Panc1 (cell line): ENCODE measurements at regions not wholly inside any gene's neighbourhood (a gene's known extent, or its start where the extent isn't known, plus 50 kb on each side); places are given as distances from the start of the nearest gene placed in this dataset.

Experiments
- ATAC-seq: fragments of 200-7000 bp; cut with Tn5 transposase; 2 replicates; pipeline ENCODE4 v1.9.1; 2020; ENCODE audit warnings: mild to moderate bottlenecking, moderate library complexity
- BruUV-seq: library from RNA; stranded (reverse); fragments of 400-500 nt; replicated peaks from 2 replicates; lab custom pipeline; 2021; lab: Mats Ljungman, UMichigan
- CTCF ChIA-PET: fragments of 300-600 bp; sonication (Branson Sonifier 250); formaldehyde crosslinking; loops from one replicate; lab custom pipeline; 2022; ENCODE audit warnings: antibody characterized with exemption; lab: Charles Lee
- POLR2A ChIA-PET: fragments of 300-600 bp; sonication (Branson Sonifier 250); formaldehyde crosslinking; loops from one replicate; lab custom pipeline; 2022; ENCODE audit warnings: antibody characterized with exemption; lab: Charles Lee
- DNase-seq: peaks from one replicate; pipeline ENCODE4 v3.0.0-alpha.2; 2010; ENCODE audit warnings: low read depth, low spot score
- H3K27ac ChIP-seq: 2 replicates; pipeline ENCODE4 v1.5.1; 2011; ENCODE audit warnings: mild to moderate bottlenecking, low read length, inconsistent platforms
- H3K27me3 ChIP-seq: fragments of 200-500 bp; sonication (Bioruptor generic); 2 replicates; pipeline ENCODE4 v1.6.0; 2014; ENCODE audit warnings: low read length, inconsistent platforms; ENCODE audit not compliant: control insufficient read depth, insufficient read depth
- H3K36me3 ChIP-seq: fragments of 200-500 bp; sonication (Bioruptor generic); 2 replicates; pipeline ENCODE4 v1.5.1; 2014; ENCODE audit warnings: inconsistent platforms, mild to moderate bottlenecking, low read length, moderate library complexity; ENCODE audit not compliant: control insufficient read depth, insufficient read depth
- H3K4me1 ChIP-seq: 2 replicates; pipeline ENCODE4 v1.5.1; 2011; ENCODE audit warnings: inconsistent platforms, mild to moderate bottlenecking, low read length, moderate library complexity; ENCODE audit not compliant: control insufficient read depth, insufficient read depth
- H3K4me3 ChIP-seq, 2 experiments: 2 replicates each; pipeline ENCODE4 v1.5.1; 2011 to 2012; ENCODE audit warnings: low read depth in 2 of 2, low read length in 2 of 2, mild to moderate bottlenecking in 2 of 2, inconsistent platforms in 1 of 2, moderate library complexity in 1 of 2
- H3K9me3 ChIP-seq: fragments of 200-500 bp; sonication (Bioruptor generic); 2 replicates; pipeline ENCODE4 v1.5.1; 2014; ENCODE audit warnings: low read depth, mild to moderate bottlenecking, inconsistent platforms, low read length, moderate library complexity; ENCODE audit not compliant: control insufficient read depth, insufficient read depth
- CTCF ChIP-seq: fragments of 450-650 bp; IDR thresholded peaks from 2 replicates; pipeline ENCODE4 v1.5.1; 2017; ENCODE audit warnings: mild to moderate bottlenecking
- POLR2AphosphoS5 ChIP-seq: IDR thresholded peaks from 2 replicates; pipeline ENCODE4 v1.6.1; 2012; ENCODE audit warnings: mild to moderate bottlenecking, low read depth, low read length, moderate library complexity
- REST ChIP-seq, 2 experiments: IDR thresholded peaks; 2 replicates each; pipeline ENCODE4 v1.6.1; 2011 to 2012; ENCODE audit warnings: low read depth in 2 of 2, control low read depth in 1 of 2, low read length in 1 of 2, mild to moderate bottlenecking in 1 of 2, moderate library complexity in 1 of 2; ENCODE audit not compliant: insufficient read depth in 1 of 2
- SIN3A ChIP-seq: IDR thresholded peaks from 2 replicates; pipeline ENCODE4 v1.6.1; 2012; ENCODE audit warnings: low read depth, mild to moderate bottlenecking, low read length, moderate library complexity, borderline replicate concordance; ENCODE audit not compliant: insufficient read depth
- TCF7L2 ChIP-seq: IDR thresholded peaks from 2 replicates; pipeline ENCODE4 v1.6.1; 2011; ENCODE audit warnings: mild to moderate bottlenecking, low read depth, low read length, inconsistent platforms
- in situ Hi-C: cut with HindIII; loops from 2 replicates; pipeline ENCODE4 v1.10.0; 2016; ENCODE audit warnings: low sequenced_read_pairs, low pct_unique_long_range_greater_than_20kb
- intact Hi-C: fragments of 100-400 bp; cut with micrococcal nuclease; formaldehyde crosslinking; loops from one replicate; pipeline ENCODE4 v1.10.0; 2022; ENCODE audit not compliant: unreplicated experiment

- H3K9me3 ChIP-seq = no peaks in the 10 kb centered on the region
- in situ Hi-C loops (no loop called here), intact Hi-C loops (no loop called here)
- no peaks in the 10 kb centered on the region for H3K4me1 ChIP-seq
- no peak for ATAC-seq
- H3K27me3 ChIP-seq = no peaks in the 10 kb centered on the region
- BruUV-seq = no TSS peak
- no peak overlapping the region for H3K4me3 ChIP-seq
- no peak for DNase-seq
- ChIA-PET POLR2A (no interaction called here), CTCF (interaction anchor here (0.7 kb wide), 1 partner anchor 59 kb away, joined by 4 read pairs; no protein-coding TSS in a partner anchor)
- no peak for TF ChIP-seq REST (IDR thresholded peaks at IDR 0.05; ENCODE audit: insufficient read depth in 1 of 2, low read depth in 2 of 2, low read length in 1 of 2)
- TF ChIP-seq CTCF = no peak
- no peak for TF ChIP-seq POLR2AphosphoS5
- no peak for TF ChIP-seq TCF7L2
- TF ChIP-seq SIN3A = no peak
- no peak overlapping the region for H3K27ac ChIP-seq
- H3K36me3 ChIP-seq = no peaks in the 10 kb centered on the region
Observed at GRCh38 chr10:111473361-111473760, 396.5 kb downstream of the ADRA2A start.

- no peaks in the 10 kb centered on the region for H3K27me3 ChIP-seq
- no peak overlapping the region for H3K27ac ChIP-seq
- ATAC-seq (no peak), DNase-seq (no peak)
- no peaks in the 10 kb centered on the region for H3K9me3 ChIP-seq
- no peaks in the 10 kb centered on the region for H3K36me3 ChIP-seq
- POLR2A ChIA-PET = no interaction called here
- no peak overlapping the region for H3K4me3 ChIP-seq
- H3K4me1 ChIP-seq = no peaks in the 10 kb centered on the region
- no TSS peak for BruUV-seq
- intact Hi-C loops (no loop called here), in situ Hi-C loops (no loop called here)
- CTCF ChIA-PET = no interaction called here
- TF ChIP-seq REST (IDR thresholded peaks at IDR 0.05; ENCODE audit: insufficient read depth in 1 of 2, low read depth in 2 of 2, low read length in 1 of 2) = no peak
- no peak for TF ChIP-seq POLR2AphosphoS5
- no peak for TF ChIP-seq CTCF
- no peak for TF ChIP-seq SIN3A
- no peak for TF ChIP-seq TCF7L2
Observed at GRCh38 chr10:111474786-111475185, 398.0 kb downstream of the ADRA2A start.
